Upper lobe of left lung (tissue), 6 donors: ENCODE measurements at regions not wholly inside any gene's neighbourhood (a gene's known extent, or its start where the extent isn't known, plus 50 kb on each side); places are given as distances from the start of the nearest gene placed in this dataset.
"Not testable (repeated sequence)": the region's sequence is repeated elsewhere in the genome, so short reads cannot be mapped to it uniquely, and the experiment has no call there.

ENCODE experiments used
- ATAC-seq, 2 donors: fragments of 200-7000 bp; cut with Tn5 transposase; one replicate each; pipeline ENCODE4 v1.9.1; 2022; ENCODE audit warnings: mild to moderate bottlenecking in 2 of 2, moderate library complexity in 2 of 2; ENCODE audit not compliant: low FRiP score in 2 of 2
- DNase-seq, 2 donors: peaks; one replicate each; pipeline ENCODE4 v3.0.0-alpha.2; 2019 to 2020
- H3K27ac ChIP-seq, 4 donors: fragments of 200-600 bp; sonication (generic); one replicate each; pipeline ENCODE4 v1.5.1; 2016 to 2019
- H3K27me3 ChIP-seq, 4 donors: fragments of 200-600 bp; sonication (generic); one replicate each; pipeline ENCODE4 v1.5.1; 2017 to 2019
- H3K36me3 ChIP-seq, 4 donors: fragments of 200-600 bp; sonication (generic); one replicate each; pipeline ENCODE4 v1.5.1; 2016 to 2019
- H3K4me1 ChIP-seq, 4 donors: fragments of 200-600 bp; sonication (generic); one replicate each; pipeline ENCODE4 v1.5.1; 2018 to 2019
- H3K4me3 ChIP-seq, 4 donors: fragments of 200-600 bp; sonication (generic); one replicate each; pipeline ENCODE4 v1.5.1; 2017 to 2019; ENCODE audit warnings: mild to moderate bottlenecking in 2 of 4, moderate library complexity in 1 of 4
- H3K9me3 ChIP-seq, 4 donors: fragments of 200-600 bp; sonication (generic); one replicate each; pipeline ENCODE4 v1.5.1; 2018 to 2019
- EP300 ChIP-seq, 4 donors: sonication (generic); formaldehyde crosslinking; IDR thresholded peaks; one replicate each; pipeline ENCODE4 v1.5.1; 2017; ENCODE audit warnings: antibody characterized with exemption in 4 of 4, control low read depth in 2 of 4
- POLR2A ChIP-seq, 4 donors: fragments of 450-650 bp; IDR thresholded peaks; one replicate each; pipeline ENCODE4 v1.5.1; 2016 to 2017; ENCODE audit warnings: antibody characterized with exemption in 4 of 4, mild to moderate bottlenecking in 2 of 4
- POLR2AphosphoS5 ChIP-seq, 2 donors: sonication (generic); formaldehyde crosslinking; IDR thresholded peaks; one replicate each; pipeline ENCODE4 v1.5.1; 2017; ENCODE audit warnings: antibody characterized with exemption in 2 of 2
- WGBS, 2 donors: methylation state at CpG; one replicate each; pipeline ENCODE4 v1.1.5; 2017 to 2018; 5-methylcytosine and 5-hydroxymethylcytosine counted together
- TF ChIP-seq, protein P1 (sequence below), 6 experiments: fragments of 450-650 bp in 4 of 6; fragments of 200-600 bp in 2 of 6; sonication (generic) in 2 of 6; IDR thresholded peaks; one replicate each; pipeline ENCODE4 v1.5.1; 2016 to 2019; ENCODE audit warnings: antibody characterized with exemption in 6 of 6
- donor health status: DM: no; HTN: no; CAD: no; lungs with moderate emphysema.
- donor health status: DM: no; HTN: yes; CAD: no; lungs with severe emphysema.

DNA sequence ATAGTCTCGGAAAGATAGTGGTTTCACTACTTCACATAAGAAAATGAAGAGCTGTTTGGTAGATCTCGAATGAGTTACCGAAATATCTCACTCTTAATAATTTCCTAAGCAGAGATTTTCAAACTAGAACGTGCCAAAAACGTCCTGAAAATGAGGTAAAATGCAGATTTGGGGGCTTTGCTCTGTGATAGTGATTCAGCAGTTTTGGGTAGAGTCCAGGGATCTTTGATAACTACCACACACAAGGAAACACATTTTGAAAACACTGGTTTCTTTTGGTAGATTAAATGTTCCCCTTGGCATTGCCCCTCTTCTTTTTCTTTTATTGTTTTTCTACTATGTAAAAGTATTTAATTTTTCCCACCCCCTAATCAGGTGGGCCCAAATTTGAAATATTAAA is 125.9 kb downstream of the EBLN2 start:
- WGBS, 2 donors, result 46 to 63% methylated on average over 5 of the region's 5 CpGs
- no peak overlapping the region for H3K27ac ChIP-seq
- H3K4me3 ChIP-seq, result no peak overlapping the region
- H3K36me3 ChIP-seq, result no peaks in the 10 kb centered on the region
- H3K4me1 ChIP-seq, result no peaks in the 10 kb centered on the region
- H3K27me3 ChIP-seq, result no peaks in the 10 kb centered on the region
- no peak for ATAC-seq
- H3K9me3 ChIP-seq, result no peaks in the 10 kb centered on the region
- DNase-seq, result no peak
- TF ChIP-seq, protein P1, sequence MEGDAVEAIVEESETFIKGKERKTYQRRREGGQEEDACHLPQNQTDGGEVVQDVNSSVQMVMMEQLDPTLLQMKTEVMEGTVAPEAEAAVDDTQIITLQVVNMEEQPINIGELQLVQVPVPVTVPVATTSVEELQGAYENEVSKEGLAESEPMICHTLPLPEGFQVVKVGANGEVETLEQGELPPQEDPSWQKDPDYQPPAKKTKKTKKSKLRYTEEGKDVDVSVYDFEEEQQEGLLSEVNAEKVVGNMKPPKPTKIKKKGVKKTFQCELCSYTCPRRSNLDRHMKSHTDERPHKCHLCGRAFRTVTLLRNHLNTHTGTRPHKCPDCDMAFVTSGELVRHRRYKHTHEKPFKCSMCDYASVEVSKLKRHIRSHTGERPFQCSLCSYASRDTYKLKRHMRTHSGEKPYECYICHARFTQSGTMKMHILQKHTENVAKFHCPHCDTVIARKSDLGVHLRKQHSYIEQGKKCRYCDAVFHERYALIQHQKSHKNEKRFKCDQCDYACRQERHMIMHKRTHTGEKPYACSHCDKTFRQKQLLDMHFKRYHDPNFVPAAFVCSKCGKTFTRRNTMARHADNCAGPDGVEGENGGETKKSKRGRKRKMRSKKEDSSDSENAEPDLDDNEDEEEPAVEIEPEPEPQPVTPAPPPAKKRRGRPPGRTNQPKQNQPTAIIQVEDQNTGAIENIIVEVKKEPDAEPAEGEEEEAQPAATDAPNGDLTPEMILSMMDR (IDR thresholded peaks at IDR 0.05), result no peak
- TF ChIP-seq POLR2AphosphoS5 (IDR thresholded peaks at IDR 0.05) (no peak), POLR2A (IDR thresholded peaks at IDR 0.05) (no peak), EP300 (IDR thresholded peaks at IDR 0.05) (no peak)

DNA sequence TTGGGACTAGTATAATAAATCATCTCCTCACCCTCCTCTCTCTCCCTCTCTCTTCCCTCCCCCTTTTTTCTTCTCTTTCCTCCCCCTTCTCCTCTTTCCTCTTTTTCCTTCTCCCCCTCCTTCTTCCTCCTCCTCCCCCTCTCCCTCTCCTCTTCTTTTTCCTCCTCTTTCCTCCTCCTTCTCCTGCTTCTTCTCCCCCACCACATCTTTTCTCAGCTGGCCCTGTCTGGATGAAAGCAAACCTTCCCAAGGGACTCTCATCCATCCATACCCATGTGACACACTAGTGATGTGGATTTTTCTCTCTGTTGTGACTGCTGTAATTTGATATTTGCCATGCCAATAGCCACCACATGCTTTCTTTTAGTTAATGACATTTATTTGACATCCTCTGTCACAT is 127.2 kb downstream of the EBLN2 start:
- Histone ChIP-seq H3K27me3 (no peaks in the 10 kb centered on the region), H3K27ac (no peak overlapping the region), H3K9me3 (no peaks in the 10 kb centered on the region), H3K36me3 (no peaks in the 10 kb centered on the region), H3K4me1 (no peaks in the 10 kb centered on the region), H3K4me3 (no peak overlapping the region)
- TF ChIP-seq, protein P1 (IDR thresholded peaks at IDR 0.05), result no peak
- TF ChIP-seq POLR2AphosphoS5 (IDR thresholded peaks at IDR 0.05), result no peak
- no peak for TF ChIP-seq EP300 (IDR thresholded peaks at IDR 0.05)
- TF ChIP-seq POLR2A (IDR thresholded peaks at IDR 0.05), result no peak
- ATAC-seq, result no peak
- no peak for DNase-seq

DNA sequence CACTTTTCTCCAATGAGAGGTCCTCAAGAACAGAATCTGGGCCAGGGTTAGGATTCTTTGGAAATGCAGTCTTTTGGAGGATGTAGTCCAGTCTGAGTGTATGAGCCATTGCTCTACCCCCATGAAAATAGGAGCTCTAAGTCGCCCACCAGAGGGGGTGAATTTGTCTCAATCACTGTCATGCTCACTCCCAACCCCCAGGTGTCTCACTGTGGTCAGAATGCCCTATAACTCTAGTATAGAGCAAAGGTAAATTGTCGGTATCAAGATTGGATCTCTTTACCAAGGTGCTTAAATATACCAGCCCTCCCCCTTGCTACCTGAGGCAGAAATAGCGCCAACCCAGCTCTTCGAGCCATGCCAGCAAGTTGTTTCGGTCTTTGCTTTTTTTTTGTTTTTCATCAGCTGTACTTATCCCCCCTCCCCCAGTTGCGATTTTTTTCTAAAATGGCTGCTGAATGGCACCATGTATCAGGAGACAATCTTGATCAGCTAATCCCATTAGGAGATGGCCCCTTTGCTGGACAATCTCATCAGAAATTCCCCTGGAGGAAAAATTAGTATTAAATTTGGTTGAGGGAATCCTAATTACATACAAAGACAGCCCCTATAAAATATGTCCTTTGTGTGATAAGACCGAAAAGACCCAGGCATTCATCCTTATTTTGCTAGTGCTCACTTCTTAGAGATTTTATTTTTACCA is 130.7 kb downstream of the EBLN2 start:
- H3K27me3 ChIP-seq, result no peaks in the 10 kb centered on the region
- ATAC-seq (no peak), DNase-seq (no peak)
- 81 to 87% methylated on average over 7 of the region's 7 CpGs for WGBS, 2 donors
- TF ChIP-seq POLR2A (IDR thresholded peaks at IDR 0.05) (no peak), POLR2AphosphoS5 (IDR thresholded peaks at IDR 0.05) (no peak), EP300 (IDR thresholded peaks at IDR 0.05) (no peak)
- TF ChIP-seq, protein P1 (IDR thresholded peaks at IDR 0.05), result no peak
- H3K4me1 ChIP-seq, result no peaks in the 10 kb centered on the region
- H3K9me3 ChIP-seq, result no peaks in the 10 kb centered on the region
- H3K36me3 ChIP-seq, result no peaks in the 10 kb centered on the region
- no peak overlapping the region for H3K27ac ChIP-seq
- H3K4me3 ChIP-seq, result no peak overlapping the region

DNA sequence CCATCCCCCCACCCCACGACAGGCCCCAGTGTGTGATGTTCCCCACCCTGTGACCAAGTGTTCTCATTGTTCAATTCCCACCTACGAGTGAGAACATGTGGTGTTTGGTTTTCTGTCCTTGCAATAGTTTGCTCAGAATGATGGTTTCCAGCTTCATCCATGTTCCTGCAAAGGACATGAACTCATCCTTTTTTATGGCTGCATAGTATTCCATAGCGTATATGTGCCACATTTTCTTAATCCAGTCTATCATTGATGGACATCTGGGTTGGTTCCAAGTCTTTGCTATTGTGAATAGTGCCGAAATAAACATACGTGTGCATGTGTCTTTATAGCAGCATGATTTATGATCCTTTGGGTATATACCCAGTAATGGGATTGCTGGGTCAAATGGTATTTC is 132.5 kb downstream of the EBLN2 start:
- DNase-seq, H3K27ac ChIP-seq, H3K4me3 ChIP-seq, H3K27me3 ChIP-seq, H3K9me3 ChIP-seq, ATAC-seq, H3K36me3 ChIP-seq, H3K4me1 ChIP-seq: not testable (repeated sequence)
- 77 to 87% methylated on average over 5 of the region's 5 CpGs for WGBS, 2 donors

DNA sequence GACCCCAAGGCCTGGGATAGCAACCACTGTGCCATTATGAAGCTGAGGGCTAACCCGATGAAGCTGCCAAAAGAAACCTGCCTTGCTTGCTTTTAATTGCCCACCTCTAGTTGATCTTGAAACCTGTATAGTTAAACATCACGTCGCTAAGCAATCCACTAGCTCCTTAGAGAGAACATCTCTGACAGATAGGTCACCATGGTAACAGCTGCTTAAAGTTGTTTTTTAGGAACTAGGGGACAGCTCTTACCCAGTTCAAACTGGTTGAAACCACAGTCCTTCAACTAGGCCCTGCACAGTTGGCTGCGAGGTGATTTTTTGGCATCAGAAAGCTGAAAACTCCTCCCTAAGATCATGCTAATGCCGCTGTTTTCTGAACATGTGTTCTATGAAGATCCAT is 135.7 kb downstream of the EBLN2 start:
- 77 to 88% methylated on average over 5 of the region's 5 CpGs for WGBS, 2 donors
- DNase-seq, result no peak
- Histone ChIP-seq H3K4me1 (no peaks in the 10 kb centered on the region), H3K4me3 (no peak overlapping the region), H3K27ac (no peak overlapping the region), H3K9me3 (no peaks in the 10 kb centered on the region), H3K36me3 (no peaks in the 10 kb centered on the region), H3K27me3 (no peaks in the 10 kb centered on the region)
- ATAC-seq, result no peak
- TF ChIP-seq POLR2AphosphoS5 (IDR thresholded peaks at IDR 0.05) (no peak), EP300 (IDR thresholded peaks at IDR 0.05) (no peak), POLR2A (IDR thresholded peaks at IDR 0.05) (no peak)
- TF ChIP-seq, protein P1 (IDR thresholded peaks at IDR 0.05), result no peak
